Smooth muscle cell of the brain vasculature (primary cell): ENCODE measurements at regions not wholly inside any gene's neighbourhood (a gene's known extent, or its start where the extent isn't known, plus 50 kb on each side); places are given as distances from the start of the nearest gene placed in this dataset.

Experiments
- DNase-seq: peaks from one replicate; pipeline ENCODE4 v3.0.0-alpha.2; 2012; ENCODE audit warnings: low read depth, low spot score

- DNase-seq: no peak
These were observed 570.7 kb upstream of the WWC1 start for GRCh38 chr5:167720676-167721260.

- DNase-seq: no peak
These were observed 569.5 kb upstream of the WWC1 start for GRCh38 chr5:167721926-167722440.

DNA sequence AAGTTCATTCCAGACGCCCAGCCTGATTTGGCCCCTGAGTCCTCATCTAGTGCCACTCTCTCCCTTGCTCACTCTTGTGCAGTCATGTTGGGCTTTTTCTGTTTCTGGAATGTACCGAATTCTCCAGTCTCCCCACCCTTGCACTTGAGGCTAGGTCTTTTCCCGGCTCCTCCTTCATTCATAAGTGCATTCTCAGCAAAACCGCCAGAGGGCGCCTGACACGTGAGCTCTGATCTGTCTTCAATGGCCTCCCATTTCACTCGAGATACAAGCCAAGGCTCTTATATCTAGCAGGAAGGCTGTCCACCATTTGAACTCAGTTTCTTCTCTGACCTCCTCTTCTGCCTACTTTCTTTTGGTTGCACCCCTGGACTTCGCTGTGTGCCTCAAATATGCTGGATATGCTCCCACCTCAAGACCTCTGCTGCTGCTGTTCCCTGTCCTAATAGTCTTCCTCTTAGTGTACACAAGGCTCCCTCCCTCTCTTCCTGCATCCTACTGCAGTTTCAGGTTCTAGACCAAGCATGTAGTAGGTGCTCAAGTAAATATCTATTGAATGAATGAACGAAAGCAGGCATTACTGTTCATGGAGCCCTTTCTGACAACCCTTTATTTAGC, 568.1 kb upstream of the WWC1 start:
- peak; percentile 57 for DNase-seq

- no peak for DNase-seq
These were observed 566.2 kb upstream of the WWC1 start for GRCh38 chr5:167725264-167725663.

DNA sequence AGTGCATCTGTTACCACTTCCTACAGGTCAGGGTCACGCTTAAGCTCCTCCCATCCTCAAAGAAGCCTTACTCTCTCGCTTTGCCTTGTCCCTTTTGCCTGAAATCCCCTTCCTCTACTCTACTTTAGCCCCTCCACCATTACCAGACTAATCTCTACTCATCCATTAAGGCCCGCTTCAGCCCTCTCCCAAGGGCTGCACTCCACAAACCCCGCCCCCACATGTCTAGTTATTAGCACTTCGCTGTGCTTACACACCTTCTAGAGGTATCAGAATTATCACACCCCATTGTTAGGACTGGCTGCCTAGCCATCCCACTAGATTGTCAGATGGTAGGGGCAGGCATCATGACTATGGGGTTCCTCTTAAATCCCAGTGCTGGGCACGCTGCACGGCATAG, 565.7 kb upstream of the WWC1 start:
- DNase-seq: no peak

DNA sequence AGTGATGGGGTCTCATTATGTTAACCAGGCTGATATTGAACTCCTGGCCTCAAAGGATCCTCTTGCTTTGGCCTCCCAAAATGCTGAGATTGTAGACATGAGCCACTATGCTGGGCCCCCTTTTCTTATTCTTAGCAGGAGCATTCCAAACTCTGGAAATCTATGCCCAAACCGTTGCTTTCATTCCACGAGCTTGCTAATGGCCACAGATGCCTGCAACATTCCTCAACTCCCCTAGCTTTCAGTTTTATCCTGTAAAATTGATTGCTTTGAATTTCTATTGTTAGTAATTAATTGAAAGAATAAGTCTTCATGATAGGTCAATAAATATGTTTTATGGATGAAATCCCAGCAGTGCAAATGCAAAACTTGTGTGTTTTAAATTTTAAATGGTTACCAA, 564.8 kb upstream of the WWC1 start:
- DNase-seq: no peak

DNA sequence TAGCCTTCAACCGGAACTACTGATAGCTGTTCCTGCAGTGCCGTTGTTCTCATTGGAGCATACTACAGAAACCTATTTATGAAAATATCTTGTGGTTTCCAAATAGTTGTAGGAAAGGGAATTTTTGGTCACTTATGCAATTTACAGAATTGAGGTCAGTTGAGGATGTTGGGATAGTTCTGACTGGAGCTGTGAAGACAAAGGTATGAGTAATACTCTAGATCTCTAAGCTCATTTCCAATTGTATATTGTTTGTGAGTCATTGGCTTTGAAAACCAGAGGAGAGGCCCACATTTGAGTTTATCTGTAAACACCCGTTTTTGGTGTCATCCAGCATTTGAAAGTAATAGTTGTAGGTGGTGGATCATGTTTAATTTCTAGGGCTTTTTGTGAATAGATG, 561.3 kb upstream of the WWC1 start:
- no peak for DNase-seq

- no peak for DNase-seq
These were observed 560.8 kb upstream of the WWC1 start for GRCh38 chr5:167730656-167731055.

DNA sequence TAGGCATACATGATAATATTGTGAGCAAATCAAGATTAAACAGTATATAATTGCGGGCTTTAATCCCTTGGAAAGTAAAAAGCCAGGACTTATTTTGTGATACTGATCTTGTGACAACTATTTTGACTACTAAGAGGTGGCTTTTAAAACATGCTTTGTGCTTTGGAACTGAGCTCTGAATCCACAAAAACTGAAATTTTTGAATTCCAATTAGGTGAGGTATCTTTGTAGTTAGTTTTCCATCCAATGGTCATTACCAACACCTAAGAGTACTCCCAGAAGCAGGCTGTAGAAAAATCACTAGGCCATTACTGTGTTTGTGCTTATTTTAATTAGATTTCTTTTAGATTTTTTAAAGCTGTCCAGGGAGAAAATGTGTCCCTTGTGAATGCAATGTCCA, 559.5 kb upstream of the WWC1 start:
- DNase-seq: no peak

GRCh38 chr5:167732499-167732898, 558.9 kb upstream of the WWC1 start:
- no peak for DNase-seq

DNA sequence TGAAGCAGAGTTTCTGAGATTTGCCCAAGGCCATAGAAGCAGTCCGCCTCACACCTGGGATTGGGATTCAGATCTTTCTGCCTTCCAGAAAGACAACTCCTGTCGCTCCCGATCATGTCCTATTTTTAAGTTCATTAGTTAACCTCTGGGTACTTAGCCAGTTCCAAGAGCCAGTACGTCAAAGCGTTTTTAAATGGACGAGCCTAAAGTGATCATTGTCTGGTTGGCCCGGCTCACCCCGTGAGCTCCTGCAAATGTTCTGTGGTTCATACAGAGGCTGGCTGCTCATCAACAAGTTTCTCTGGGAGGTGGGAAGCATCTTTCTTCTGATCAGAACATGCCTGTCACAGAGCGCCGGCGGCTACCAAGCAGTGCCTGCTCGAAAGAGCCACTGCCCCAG, 554.5 kb upstream of the WWC1 start:
- DNase-seq: no peak

DNA sequence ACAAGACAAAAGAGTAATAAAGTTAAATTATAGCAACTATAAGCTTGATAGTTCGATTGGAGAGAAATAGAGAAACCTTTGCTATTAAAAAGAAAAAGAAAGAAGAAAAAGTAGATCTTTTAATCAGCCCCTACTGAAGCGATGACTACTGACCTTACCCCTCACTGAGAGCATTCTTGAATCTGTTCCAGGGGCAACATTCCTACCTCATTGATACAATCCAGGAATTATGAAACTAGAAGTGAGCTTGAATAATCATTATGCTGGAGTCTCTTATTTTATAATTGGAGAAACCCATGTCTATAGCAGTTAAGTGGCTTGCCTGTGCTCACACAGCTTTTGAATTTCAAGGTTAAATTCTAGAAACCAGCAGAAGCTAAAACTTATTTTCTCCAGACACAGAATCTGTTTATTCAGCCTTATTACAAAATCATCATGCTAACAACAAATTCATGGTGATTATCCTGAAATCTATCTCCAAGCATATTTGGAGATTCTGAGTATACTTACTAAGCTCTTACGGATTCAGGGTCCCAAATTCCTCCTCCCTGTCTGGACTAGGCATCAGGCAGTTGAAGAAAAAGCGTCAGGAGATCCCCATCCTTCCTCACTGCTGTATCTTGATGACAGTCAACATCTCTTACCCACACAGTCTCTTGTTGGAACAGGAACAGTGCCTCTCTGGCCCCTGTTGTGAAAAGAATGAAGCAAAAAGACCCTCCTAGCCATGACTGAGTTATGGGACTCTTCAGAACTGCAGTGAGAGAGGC, 547.6 kb upstream of the WWC1 start:
- DNase-seq: no peak

- DNase-seq: no peak
These were observed 545.6 kb upstream of the WWC1 start for GRCh38 chr5:167745868-167746267.

DNA sequence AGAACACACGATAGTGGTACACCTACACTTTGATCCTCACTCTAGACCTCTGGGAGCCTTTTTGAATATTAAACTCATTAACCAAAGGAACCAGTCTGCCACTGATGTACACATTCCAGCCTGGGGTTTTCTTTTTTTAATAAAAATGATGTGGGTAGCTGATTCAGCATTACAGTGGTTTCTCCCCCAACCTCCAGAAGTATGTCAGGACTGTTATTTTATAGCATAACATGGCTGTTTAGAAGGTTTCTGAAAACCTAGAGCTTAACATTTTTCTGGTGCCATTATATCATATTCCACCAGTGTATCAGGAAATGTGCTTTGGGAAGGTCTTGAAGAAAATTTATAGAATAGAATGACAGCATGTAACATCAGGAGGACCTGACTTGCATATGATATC, 540.9 kb upstream of the WWC1 start:
- DNase-seq: no peak

- no peak for DNase-seq
These were observed 538.5 kb upstream of the WWC1 start for GRCh38 chr5:167752936-167753335.

DNA sequence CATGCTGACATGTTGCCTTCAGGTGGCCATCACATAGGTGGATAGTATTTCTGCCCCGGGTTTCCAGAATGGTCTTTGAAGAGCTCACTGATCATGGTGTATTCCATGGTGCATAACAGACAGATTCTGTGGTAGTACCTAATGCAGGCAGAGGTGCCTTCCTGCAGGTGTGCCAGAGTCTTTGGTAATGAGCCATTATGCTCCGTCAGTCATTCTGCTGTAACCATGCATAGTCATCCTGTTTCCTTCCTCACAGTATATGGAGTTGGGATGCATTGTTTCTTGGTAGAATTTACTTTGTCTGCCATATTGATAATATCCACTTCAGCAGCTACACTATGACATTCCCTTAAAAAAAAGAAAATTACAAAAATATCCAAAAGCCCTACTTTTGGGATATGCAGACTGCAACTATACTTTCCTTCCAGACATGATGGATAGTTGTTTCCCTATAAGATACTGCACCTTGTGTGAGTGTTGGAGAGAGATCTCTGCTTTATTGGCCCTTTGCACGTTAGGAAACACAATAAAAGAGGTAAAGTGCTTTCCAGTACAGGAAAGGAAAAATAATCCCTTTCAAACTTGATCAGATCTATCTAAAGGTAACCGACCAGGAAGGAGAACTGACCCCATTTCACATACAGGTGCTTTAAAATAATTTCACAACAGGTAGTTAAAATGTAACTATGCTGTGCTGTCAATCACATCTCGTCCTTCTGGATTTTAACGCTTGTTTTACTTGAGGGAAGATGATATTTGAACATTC, 537.5 kb upstream of the WWC1 start:
- DNase-seq: no peak

- DNase-seq: peak; percentile 29
These were observed 536.9 kb upstream of the WWC1 start for GRCh38 chr5:167754501-167755021.

DNA sequence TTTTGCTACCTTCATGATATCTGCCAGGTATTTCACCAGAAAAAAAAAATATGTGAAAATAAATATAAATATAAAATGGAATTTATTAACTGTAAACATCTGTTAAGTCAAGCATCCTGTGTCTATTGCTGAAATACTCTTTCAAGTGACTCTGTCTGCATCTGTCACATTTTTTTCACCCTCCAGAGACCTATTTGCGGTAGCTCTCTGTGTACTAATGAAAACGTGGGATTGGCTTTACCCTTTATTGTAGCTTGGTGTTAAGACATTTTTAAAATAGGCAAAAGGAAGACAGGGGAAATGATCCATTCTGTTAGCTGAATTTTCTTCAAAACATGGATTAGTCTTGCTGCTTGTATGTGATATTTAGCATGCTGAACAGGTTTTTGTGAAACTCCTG, 536.0 kb upstream of the WWC1 start:
- no peak for DNase-seq

- no peak for DNase-seq
These were observed 532.2 kb upstream of the WWC1 start for GRCh38 chr5:167759057-167759821.

DNA sequence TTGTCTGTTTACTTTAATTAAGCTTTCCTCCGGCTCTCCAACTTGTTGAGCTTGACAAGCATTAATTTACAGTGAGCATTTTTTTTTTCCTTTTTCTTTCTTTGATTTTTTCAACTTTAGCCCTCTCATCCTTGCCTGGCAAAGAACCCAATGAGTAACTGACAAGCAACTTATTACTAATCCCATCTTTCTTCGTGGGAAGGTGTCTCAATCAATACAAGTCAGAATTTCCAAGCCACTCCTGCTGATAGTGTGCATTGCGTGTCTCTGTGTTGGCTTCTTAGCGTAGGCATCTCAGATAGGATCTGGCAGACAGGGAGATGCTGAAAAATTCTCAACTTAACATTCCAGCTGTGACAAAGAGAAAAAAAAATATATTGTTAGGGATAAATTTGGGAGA, 527.7 kb upstream of the WWC1 start:
- DNase-seq: no peak

DNA sequence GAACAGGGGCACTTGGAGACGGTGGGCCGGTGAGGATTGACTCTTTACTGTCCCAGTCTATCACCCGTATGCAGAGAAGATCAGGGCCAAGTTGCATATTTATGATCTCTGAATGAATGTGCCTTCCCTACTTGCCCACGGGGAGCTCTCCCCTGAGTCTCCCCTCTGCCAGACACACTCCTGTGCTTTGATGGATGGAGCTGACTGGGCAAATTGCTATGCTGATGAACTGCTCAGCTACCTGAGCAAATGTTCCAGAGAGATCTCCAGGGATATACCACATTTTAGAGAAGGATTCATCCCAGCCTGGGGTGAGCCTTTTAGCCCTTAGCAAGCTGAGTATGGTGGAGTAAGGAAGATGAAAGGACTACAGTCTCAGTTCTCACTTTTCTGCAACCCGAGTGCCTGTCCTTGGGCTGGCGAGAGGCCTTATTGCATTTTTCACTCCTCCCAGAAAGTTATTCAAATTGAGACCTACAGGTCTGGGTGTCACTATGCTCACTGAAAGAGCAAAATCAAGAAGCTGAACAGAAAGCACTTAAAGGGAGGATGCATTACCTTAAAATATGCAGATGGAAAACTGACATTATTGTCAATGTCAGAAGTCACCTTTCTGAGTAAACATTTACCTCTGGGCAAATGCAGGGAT, 526.7 kb upstream of the WWC1 start:
- no peak for DNase-seq
